OCI-LY7 (cell line): ENCODE measurements at regions not wholly inside any gene's neighbourhood (a gene's known extent, or its start where the extent isn't known, plus 50 kb on each side); places are given as distances from the start of the nearest gene placed in this dataset.
"Not testable (repeated sequence)": the region's sequence is repeated elsewhere in the genome, so short reads cannot be mapped to it uniquely, and the experiment has no call there.

Experiments
- BruUV-seq: library from RNA; stranded (reverse); fragments of 400-500 nt; replicated peaks from 2 replicates; lab custom pipeline; 2021; lab: Mats Ljungman, UMichigan
- CTCF ChIA-PET: fragments of 300-600 bp; sonication (Branson Sonifier 250); formaldehyde crosslinking; loops from one replicate; lab custom pipeline; 2022; ENCODE audit warnings: antibody characterized with exemption; ENCODE audit not compliant: unreplicated experiment; lab: Charles Lee
- POLR2A ChIA-PET: fragments of 300-600 bp; sonication (Branson Sonifier 250); formaldehyde crosslinking; loops from one replicate; lab custom pipeline; 2022; ENCODE audit warnings: antibody characterized with exemption; lab: Charles Lee
- DNase-seq: peaks from one replicate; pipeline ENCODE4 v3.0.0-alpha.2; 2015; ENCODE audit warnings: low spot score
- H2AFZ ChIP-seq: fragments of 200-600 bp; sonication (generic), shearing (Covaris generic); 2 replicates; pipeline ENCODE4 v1.6.1; 2014; ENCODE audit warnings: mild to moderate bottlenecking, antibody characterized with exemption, low read length, moderate library complexity
- H3K27ac ChIP-seq: fragments of 200-600 bp; sonication (generic); 2 replicates; pipeline ENCODE4 v1.5.1; 2014; ENCODE audit warnings: mixed run types, low read depth, mild to moderate bottlenecking, moderate library complexity, low read length, inconsistent platforms; ENCODE audit not compliant: poor library complexity, severe bottlenecking
- H3K36me3 ChIP-seq: fragments of 200-600 bp; sonication (generic); 2 replicates; pipeline ENCODE4 v1.6.1; 2014; ENCODE audit warnings: mild to moderate bottlenecking, antibody characterized with exemption, low read length, moderate library complexity, mixed read lengths; ENCODE audit not compliant: insufficient read depth
- H3K4me1 ChIP-seq: fragments of 200-600 bp; sonication (generic); 2 replicates; pipeline ENCODE4 v1.5.1; 2014; ENCODE audit warnings: mild to moderate bottlenecking, low read length; ENCODE audit not compliant: insufficient read depth, poor library complexity, severe bottlenecking
- H3K4me2 ChIP-seq: fragments of 200-600 bp; sonication (generic); 2 replicates; pipeline ENCODE4 v1.6.1; 2014; ENCODE audit warnings: mild to moderate bottlenecking, low read length
- H3K4me3 ChIP-seq: fragments of 200-600 bp; sonication (generic); 2 replicates; pipeline ENCODE4 v1.5.1; 2014; ENCODE audit warnings: mild to moderate bottlenecking, low read depth, low read length; ENCODE audit not compliant: poor library complexity, severe bottlenecking
- H3K79me2 ChIP-seq: fragments of 200-600 bp; sonication (generic); 2 replicates; pipeline ENCODE4 v1.6.1; 2016; ENCODE audit warnings: low read depth, mild to moderate bottlenecking, low read length, moderate library complexity, mixed read lengths; ENCODE audit not compliant: insufficient read depth
- H3K9me2 ChIP-seq: fragments of 200-600 bp; sonication (generic); 2 replicates; pipeline ENCODE4 v1.6.1; 2016; ENCODE audit warnings: mild to moderate bottlenecking, low read length, mixed read lengths; ENCODE audit not compliant: insufficient read depth
- H3K9me3 ChIP-seq: fragments of 200-600 bp; sonication (generic); 2 replicates; pipeline ENCODE4 v1.6.1; 2014; ENCODE audit warnings: mild to moderate bottlenecking, mixed run types, low read length, mixed read lengths
- H4K20me1 ChIP-seq: fragments of 200-600 bp; sonication (generic); 2 replicates; pipeline ENCODE4 v1.6.1; 2014; ENCODE audit warnings: mild to moderate bottlenecking, antibody characterized with exemption, low read length, moderate library complexity, mixed read lengths; ENCODE audit not compliant: insufficient read depth
- CTCF ChIP-seq: fragments of 200-600 bp; sonication (generic); conservative IDR thresholded peaks from 2 replicates; pipeline ENCODE4 v1.5.1; 2014; ENCODE audit warnings: mild to moderate bottlenecking, antibody characterized with exemption, low read length, moderate library complexity, mixed read lengths
- EZH2phosphoT487 ChIP-seq: fragments of 200-600 bp; sonication (generic); IDR thresholded peaks from 2 replicates; pipeline ENCODE4 v1.6.1; 2018; ENCODE audit warnings: low read depth, borderline replicate concordance, mild to moderate bottlenecking, mixed run types, antibody characterized with exemption, low read length, moderate library complexity, mixed read lengths
- intact Hi-C: fragments of 100-400 bp; cut with micrococcal nuclease; formaldehyde crosslinking; loops from one replicate; pipeline ENCODE4 v1.10.0; 2022; ENCODE audit not compliant: unreplicated experiment

GRCh38 chr1:119266386-119266785 is 102.2 kb upstream of the HAO2 start:
- Histone ChIP-seq H4K20me1 (no peaks in the 10 kb centered on the region), H3K4me2 (no peak overlapping the region), H3K27ac (no peak overlapping the region), H3K4me1 (no peaks in the 10 kb centered on the region), H2AFZ (no peak overlapping the region), H3K9me2 (no peaks in the 10 kb centered on the region), H3K4me3 (no peak overlapping the region), H3K36me3 (no peaks in the 10 kb centered on the region), H3K9me3 (no peaks in the 10 kb centered on the region), H3K79me2 (no peaks in the 10 kb centered on the region)
- ChIA-PET POLR2A (no interaction called here), CTCF (no interaction called here)
- no TSS peak for BruUV-seq
- intact Hi-C loops: no loop called here
- TF ChIP-seq EZH2phosphoT487: no peak
- no peak for TF ChIP-seq CTCF
- DNase-seq: no peak

GRCh38 chr1:119266858-119267257 is 101.7 kb upstream of the HAO2 start:
- H3K36me3 ChIP-seq: no peaks in the 10 kb centered on the region
- H3K9me3 ChIP-seq: no peaks in the 10 kb centered on the region
- H3K4me3 ChIP-seq: no peak overlapping the region
- no peak for TF ChIP-seq CTCF
- TF ChIP-seq EZH2phosphoT487: no peak
- H3K9me2 ChIP-seq: no peaks in the 10 kb centered on the region
- H3K79me2 ChIP-seq: no peaks in the 10 kb centered on the region
- POLR2A ChIA-PET: no interaction called here
- H3K4me2 ChIP-seq: no peak overlapping the region
- intact Hi-C loops: no loop called here
- no peaks in the 10 kb centered on the region for H4K20me1 ChIP-seq
- no peak overlapping the region for H3K27ac ChIP-seq
- BruUV-seq: no TSS peak
- H2AFZ ChIP-seq: no peak overlapping the region
- CTCF ChIA-PET: no interaction called here
- no peaks in the 10 kb centered on the region for H3K4me1 ChIP-seq
- DNase-seq: no peak

GRCh38 chr1:119267288-119267687 is 101.3 kb upstream of the HAO2 start:
- CTCF ChIA-PET, H3K9me2 ChIP-seq, H4K20me1 ChIP-seq, DNase-seq, H2AFZ ChIP-seq, H3K4me3 ChIP-seq, intact Hi-C loops, H3K4me2 ChIP-seq, H3K27ac ChIP-seq, H3K4me1 ChIP-seq, POLR2A ChIA-PET, H3K9me3 ChIP-seq, BruUV-seq, H3K36me3 ChIP-seq, H3K79me2 ChIP-seq: not testable (repeated sequence)
